ENCODE measurements at regions not wholly inside any gene's neighbourhood (a gene's known extent, or its start where the extent isn't known, plus 50 kb on each side); places are given as distances from the start of the nearest gene placed in this dataset.

DNA sequence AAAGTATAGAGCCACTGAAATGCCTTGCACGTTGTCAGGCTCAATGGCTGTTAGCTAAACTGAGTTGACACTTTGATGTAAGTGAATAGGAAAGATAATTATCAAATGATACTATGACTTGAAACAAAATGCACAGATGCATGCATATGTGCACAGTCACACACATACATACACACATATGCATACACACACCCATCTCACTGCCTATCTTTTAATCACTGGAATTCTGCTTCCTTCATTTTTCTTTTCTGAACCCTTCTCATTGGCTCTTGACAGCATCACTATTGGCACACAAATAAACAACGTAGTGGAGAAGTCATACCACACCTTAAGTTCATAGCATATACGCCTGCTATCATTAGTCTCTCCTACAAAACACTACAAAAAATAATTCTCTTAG, 154.9 kb upstream of the NCKAP5 start (continued):
- TF ChIP-seq, protein P1, sequence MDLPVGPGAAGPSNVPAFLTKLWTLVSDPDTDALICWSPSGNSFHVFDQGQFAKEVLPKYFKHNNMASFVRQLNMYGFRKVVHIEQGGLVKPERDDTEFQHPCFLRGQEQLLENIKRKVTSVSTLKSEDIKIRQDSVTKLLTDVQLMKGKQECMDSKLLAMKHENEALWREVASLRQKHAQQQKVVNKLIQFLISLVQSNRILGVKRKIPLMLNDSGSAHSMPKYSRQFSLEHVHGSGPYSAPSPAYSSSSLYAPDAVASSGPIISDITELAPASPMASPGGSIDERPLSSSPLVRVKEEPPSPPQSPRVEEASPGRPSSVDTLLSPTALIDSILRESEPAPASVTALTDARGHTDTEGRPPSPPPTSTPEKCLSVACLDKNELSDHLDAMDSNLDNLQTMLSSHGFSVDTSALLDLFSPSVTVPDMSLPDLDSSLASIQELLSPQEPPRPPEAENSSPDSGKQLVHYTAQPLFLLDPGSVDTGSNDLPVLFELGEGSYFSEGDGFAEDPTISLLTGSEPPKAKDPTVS (IDR thresholded peaks at IDR 0.05; ENCODE audit: low read depth, low read length), result no peak
- TF ChIP-seq BMI1 (IDR thresholded peaks at IDR 0.05; ENCODE audit: borderline replicate concordance), result no peak
- TF ChIP-seq RB1 (IDR thresholded peaks at IDR 0.05; ENCODE audit: borderline replicate concordance), result no peak
- TF ChIP-seq KDM1A (IDR thresholded peaks at IDR 0.05; ENCODE audit: borderline replicate concordance), result no peak
- TF ChIP-seq, protein P2, sequence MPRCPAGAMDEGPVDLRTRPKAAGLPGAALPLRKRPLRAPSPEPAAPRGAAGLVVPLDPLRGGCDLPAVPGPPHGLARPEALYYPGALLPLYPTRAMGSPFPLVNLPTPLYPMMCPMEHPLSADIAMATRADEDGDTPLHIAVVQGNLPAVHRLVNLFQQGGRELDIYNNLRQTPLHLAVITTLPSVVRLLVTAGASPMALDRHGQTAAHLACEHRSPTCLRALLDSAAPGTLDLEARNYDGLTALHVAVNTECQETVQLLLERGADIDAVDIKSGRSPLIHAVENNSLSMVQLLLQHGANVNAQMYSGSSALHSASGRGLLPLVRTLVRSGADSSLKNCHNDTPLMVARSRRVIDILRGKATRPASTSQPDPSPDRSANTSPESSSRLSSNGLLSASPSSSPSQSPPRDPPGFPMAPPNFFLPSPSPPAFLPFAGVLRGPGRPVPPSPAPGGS (IDR thresholded peaks at IDR 0.05; ENCODE audit: borderline replicate concordance, insufficient read depth, low read depth, low read length, poor library complexity, severe bottlenecking), result no peak

DNA sequence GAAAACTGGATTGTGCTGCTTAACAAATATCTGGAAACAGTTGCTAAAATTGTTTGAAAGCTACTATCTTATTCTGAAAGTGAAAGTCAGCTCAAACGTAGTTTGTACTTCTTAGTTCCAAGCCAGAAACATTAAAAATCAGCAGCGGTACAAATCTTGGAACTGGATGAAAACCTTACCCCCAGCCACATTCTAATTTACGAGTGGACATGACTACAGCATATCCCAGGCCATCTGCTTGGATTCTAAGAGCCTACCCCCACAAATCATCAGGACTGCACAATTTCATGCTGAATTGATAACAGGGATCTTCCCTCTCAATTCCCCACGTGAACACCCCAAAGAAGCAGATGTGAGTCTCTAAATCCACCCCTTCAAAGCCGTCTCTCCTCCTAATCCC, 158.7 kb upstream of the NCKAP5 start:
- no peaks in the 10 kb centered on the region for H3K4me1 ChIP-seq (ENCODE audit: control insufficient read depth, insufficient read depth, low read length)
- H2AFZ ChIP-seq (ENCODE audit: control insufficient read depth, low read depth, low read length), result peak overlapping the region; percentile 23; the same call in 1 of the 2 replicates
- no peak overlapping the region for H3K27ac ChIP-seq (ENCODE audit: control insufficient read depth, insufficient read depth)
- no peaks in the 10 kb centered on the region; a peak in 1 of 4 replicates for H3K27me3 ChIP-seq (replicated peaks in 1 of 2; ENCODE audit: control insufficient read depth in 2 of 2, insufficient read depth in 2 of 2, low read length in 1 of 2)
- intact Hi-C loops (cut with micrococcal nuclease; ENCODE audit: unreplicated experiment), result no loop called here
- FAIRE-seq (no peak), ATAC-seq (no peak), DNase-seq (ENCODE audit: low read depth, low spot score) (no peak)
- H3K4me3 ChIP-seq, result no peak overlapping the region
- H3K79me2 ChIP-seq (ENCODE audit: control insufficient read depth, insufficient read depth, low read length), result no peaks in the 10 kb centered on the region
- in situ Hi-C loops (cut with MboI), result no loop called here
- POLR2A ChIA-PET, result no interaction called here
- BruUV-seq (replicated peaks), result no TSS peak
- no peak for TF ChIP-seq SIN3A (IDR thresholded peaks at IDR 0.05; ENCODE audit: low read depth, low read length)
- TF ChIP-seq, protein P3, sequence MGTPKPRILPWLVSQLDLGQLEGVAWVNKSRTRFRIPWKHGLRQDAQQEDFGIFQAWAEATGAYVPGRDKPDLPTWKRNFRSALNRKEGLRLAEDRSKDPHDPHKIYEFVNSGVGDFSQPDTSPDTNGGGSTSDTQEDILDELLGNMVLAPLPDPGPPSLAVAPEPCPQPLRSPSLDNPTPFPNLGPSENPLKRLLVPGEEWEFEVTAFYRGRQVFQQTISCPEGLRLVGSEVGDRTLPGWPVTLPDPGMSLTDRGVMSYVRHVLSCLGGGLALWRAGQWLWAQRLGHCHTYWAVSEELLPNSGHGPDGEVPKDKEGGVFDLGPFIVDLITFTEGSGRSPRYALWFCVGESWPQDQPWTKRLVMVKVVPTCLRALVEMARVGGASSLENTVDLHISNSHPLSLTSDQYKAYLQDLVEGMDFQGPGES (IDR thresholded peaks at IDR 0.05), result no peak
- TF ChIP-seq NR2C1 (IDR thresholded peaks at IDR 0.05), result no peak
- no peak for TF ChIP-seq ZNF217 (IDR thresholded peaks at IDR 0.05)
- TF ChIP-seq SUZ12 (IDR thresholded peaks at IDR 0.05; ENCODE audit: unreplicated experiment), result no peak
- TF ChIP-seq SREBF2 (IDR thresholded peaks at IDR 0.05; ENCODE audit: low read length), result no peak
- no peak for TF ChIP-seq POLR2AphosphoS5 (IDR thresholded peaks at IDR 0.05; ENCODE audit: low read length)
- no peak for TF ChIP-seq NBN (IDR thresholded peaks at IDR 0.05)
- no peak for TF ChIP-seq NFYA (IDR thresholded peaks at IDR 0.05; ENCODE audit: borderline replicate concordance, low read depth, low read length)
- TF ChIP-seq, protein P4, sequence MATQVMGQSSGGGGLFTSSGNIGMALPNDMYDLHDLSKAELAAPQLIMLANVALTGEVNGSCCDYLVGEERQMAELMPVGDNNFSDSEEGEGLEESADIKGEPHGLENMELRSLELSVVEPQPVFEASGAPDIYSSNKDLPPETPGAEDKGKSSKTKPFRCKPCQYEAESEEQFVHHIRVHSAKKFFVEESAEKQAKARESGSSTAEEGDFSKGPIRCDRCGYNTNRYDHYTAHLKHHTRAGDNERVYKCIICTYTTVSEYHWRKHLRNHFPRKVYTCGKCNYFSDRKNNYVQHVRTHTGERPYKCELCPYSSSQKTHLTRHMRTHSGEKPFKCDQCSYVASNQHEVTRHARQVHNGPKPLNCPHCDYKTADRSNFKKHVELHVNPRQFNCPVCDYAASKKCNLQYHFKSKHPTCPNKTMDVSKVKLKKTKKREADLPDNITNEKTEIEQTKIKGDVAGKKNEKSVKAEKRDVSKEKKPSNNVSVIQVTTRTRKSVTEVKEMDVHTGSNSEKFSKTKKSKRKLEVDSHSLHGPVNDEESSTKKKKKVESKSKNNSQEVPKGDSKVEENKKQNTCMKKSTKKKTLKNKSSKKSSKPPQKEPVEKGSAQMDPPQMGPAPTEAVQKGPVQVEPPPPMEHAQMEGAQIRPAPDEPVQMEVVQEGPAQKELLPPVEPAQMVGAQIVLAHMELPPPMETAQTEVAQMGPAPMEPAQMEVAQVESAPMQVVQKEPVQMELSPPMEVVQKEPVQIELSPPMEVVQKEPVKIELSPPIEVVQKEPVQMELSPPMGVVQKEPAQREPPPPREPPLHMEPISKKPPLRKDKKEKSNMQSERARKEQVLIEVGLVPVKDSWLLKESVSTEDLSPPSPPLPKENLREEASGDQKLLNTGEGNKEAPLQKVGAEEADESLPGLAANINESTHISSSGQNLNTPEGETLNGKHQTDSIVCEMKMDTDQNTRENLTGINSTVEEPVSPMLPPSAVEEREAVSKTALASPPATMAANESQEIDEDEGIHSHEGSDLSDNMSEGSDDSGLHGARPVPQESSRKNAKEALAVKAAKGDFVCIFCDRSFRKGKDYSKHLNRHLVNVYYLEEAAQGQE (IDR thresholded peaks at IDR 0.05; ENCODE audit: low read depth, low read length), result no peak
- TF ChIP-seq WRNIP1 (IDR thresholded peaks at IDR 0.05; ENCODE audit: borderline replicate concordance, low read depth, low read length), result no peak
- no peak for TF ChIP-seq ASH2L (IDR thresholded peaks at IDR 0.05; ENCODE audit: borderline replicate concordance, low read depth)
- no peak for TF ChIP-seq SP1 (IDR thresholded peaks at IDR 0.05; ENCODE audit: low read depth, low read length)
- RAD21 ChIA-PET (ENCODE audit: unreplicated experiment), result no interaction called here
- no peaks in the 10 kb centered on the region for H3K9me3 ChIP-seq (replicated peaks; ENCODE audit: control insufficient read depth, insufficient read depth, low read length)
- SMC1A ChIA-PET (ENCODE audit: uncharacterized antibody, unreplicated experiment), result interaction anchor here (0.8 kb wide), 1 partner anchor 53 kb away, joined by 3 read pairs; no protein-coding TSS in a partner anchor
- no peaks in the 10 kb centered on the region for H3K36me3 ChIP-seq (ENCODE audit: control insufficient read depth in 2 of 2, insufficient read depth in 2 of 2, low read length in 1 of 2)
- no peaks in the 10 kb centered on the region for H4K20me1 ChIP-seq (ENCODE audit: control insufficient read depth, insufficient read depth)
- H3K9ac ChIP-seq (ENCODE audit: control insufficient read depth, insufficient read depth, low read length), result no peak overlapping the region
- CTCF ChIA-PET, result interaction anchor here (0.6 kb wide), 1 partner anchor 21 kb away, joined by 4 read pairs; no protein-coding TSS in a partner anchor
- 6% methylated on average over 5 of the region's 5 CpGs for WGBS (ENCODE audit: insufficient coverage, insufficient replicate concordance, low lambda C conversion rate, missing lambda C conversion rate)
- no peak overlapping the region for H3K4me2 ChIP-seq (ENCODE audit: control insufficient read depth, insufficient read depth)

Data from GM12878 (cell line).